ENCODE measurements at regions not wholly inside any gene's neighbourhood (a gene's known extent, or its start where the extent isn't known, plus 50 kb on each side); places are given as distances from the start of the nearest gene placed in this dataset.

DNA sequence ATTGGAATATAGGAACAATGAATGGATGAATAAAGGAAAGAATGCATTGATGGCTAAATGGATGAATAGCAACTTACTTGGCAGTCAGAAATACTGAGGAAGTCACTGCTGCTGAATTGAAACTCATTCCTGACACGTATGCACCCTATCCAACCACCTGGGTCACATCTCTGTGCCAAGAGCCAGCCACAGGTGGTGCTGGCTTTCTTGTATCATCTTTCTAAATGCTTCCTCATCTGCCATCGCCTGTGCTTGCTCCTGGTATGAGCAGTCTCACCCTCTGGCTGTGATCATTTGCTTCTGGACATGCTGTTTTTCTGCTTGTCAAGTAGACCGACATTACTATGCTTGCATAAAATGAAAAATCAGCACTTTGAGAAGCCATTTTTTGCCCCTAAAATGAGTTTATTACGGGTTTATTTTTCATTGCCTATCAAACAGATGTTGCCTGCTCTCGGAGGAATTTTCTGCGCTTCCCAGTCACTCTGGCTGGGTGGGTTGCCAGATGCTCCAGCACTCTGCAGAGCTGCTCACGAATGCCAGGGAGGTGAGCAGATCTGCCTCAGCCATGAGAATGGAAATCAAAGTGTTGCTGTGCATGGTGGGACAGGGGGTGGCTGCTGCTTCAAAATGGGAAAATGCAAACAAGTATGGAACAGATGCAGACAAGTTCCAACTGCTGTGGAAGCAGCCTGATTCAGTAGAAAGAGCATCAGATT lies 1349.6 kb upstream of the CDH8 start:
- TF ChIP-seq, protein P1, sequence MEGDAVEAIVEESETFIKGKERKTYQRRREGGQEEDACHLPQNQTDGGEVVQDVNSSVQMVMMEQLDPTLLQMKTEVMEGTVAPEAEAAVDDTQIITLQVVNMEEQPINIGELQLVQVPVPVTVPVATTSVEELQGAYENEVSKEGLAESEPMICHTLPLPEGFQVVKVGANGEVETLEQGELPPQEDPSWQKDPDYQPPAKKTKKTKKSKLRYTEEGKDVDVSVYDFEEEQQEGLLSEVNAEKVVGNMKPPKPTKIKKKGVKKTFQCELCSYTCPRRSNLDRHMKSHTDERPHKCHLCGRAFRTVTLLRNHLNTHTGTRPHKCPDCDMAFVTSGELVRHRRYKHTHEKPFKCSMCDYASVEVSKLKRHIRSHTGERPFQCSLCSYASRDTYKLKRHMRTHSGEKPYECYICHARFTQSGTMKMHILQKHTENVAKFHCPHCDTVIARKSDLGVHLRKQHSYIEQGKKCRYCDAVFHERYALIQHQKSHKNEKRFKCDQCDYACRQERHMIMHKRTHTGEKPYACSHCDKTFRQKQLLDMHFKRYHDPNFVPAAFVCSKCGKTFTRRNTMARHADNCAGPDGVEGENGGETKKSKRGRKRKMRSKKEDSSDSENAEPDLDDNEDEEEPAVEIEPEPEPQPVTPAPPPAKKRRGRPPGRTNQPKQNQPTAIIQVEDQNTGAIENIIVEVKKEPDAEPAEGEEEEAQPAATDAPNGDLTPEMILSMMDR (IDR thresholded peaks at IDR 0.05; ENCODE audit: poor library complexity), result no peak
- TF ChIP-seq EZH2 (IDR thresholded peaks at IDR 0.05; ENCODE audit: borderline replicate concordance) (no peak), EZH2phosphoT487 (IDR thresholded peaks at IDR 0.05; ENCODE audit: low read depth, severe bottlenecking, unreplicated experiment) (no peak)
- Histone ChIP-seq H3K27me3 (no peaks in the 10 kb centered on the region), H4K20me1 (ENCODE audit: insufficient read depth, poor library complexity, severe bottlenecking) (no peaks in the 10 kb centered on the region), H3K36me3 (replicated peaks; ENCODE audit: insufficient read depth, low read depth) (no peaks in the 10 kb centered on the region), H3K4me3 (no peak overlapping the region), H3K4me1 (ENCODE audit: insufficient read depth) (no peaks in the 10 kb centered on the region), H3K79me2 (no peaks in the 10 kb centered on the region), H3K4me2 (no peak overlapping the region), H3K9me3 (ENCODE audit: low read depth) (no peaks in the 10 kb centered on the region), H2AFZ (no peak overlapping the region), H3K27ac (no peak overlapping the region), H3K9me2 (replicated peaks; ENCODE audit: insufficient read depth) (no peaks in the 10 kb centered on the region)
- no peak for DNase-seq (ENCODE audit: low spot score)
- WGBS (ENCODE audit: low lambda C conversion rate, missing lambda C conversion rate), result 73% methylated on average over 7 of the region's 7 CpGs

DNA sequence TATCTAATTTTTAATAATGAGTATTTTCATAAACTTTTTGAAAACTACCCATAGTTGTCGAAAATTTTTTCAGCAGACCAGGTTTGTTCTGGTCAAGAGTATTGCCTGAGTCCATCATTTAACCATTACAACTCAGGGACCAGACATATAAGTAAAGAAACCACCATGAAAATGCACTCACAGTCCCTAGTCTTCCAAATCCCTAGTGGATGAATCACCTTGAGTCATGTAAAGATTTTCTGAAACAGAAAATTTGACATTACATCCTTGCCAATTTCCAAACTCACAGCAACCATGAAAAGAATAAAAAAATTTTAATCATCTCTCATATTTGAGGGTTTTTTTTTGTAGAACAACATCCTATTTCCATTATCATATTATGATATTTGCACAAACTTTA lies 1337.5 kb upstream of the CDH8 start:
- Histone ChIP-seq H3K4me3 (no peak overlapping the region), H3K4me1 (ENCODE audit: insufficient read depth) (peaks cover 8% of the 10 kb centered on the region), H3K4me2 (no peak overlapping the region), H3K27ac (no peak overlapping the region), H3K79me2 (no peaks in the 10 kb centered on the region), H3K9me2 (replicated peaks; ENCODE audit: insufficient read depth) (no peaks in the 10 kb centered on the region), H4K20me1 (ENCODE audit: insufficient read depth, poor library complexity, severe bottlenecking) (no peaks in the 10 kb centered on the region), H3K36me3 (replicated peaks; ENCODE audit: insufficient read depth, low read depth) (no peaks in the 10 kb centered on the region), H2AFZ (no peak overlapping the region), H3K9me3 (ENCODE audit: low read depth) (no peaks in the 10 kb centered on the region), H3K27me3 (no peaks in the 10 kb centered on the region)
- WGBS (ENCODE audit: low lambda C conversion rate, missing lambda C conversion rate), result 82% methylated on average over 1 of the region's 1 CpG
- no peak for DNase-seq (ENCODE audit: low spot score)
- TF ChIP-seq EZH2 (IDR thresholded peaks at IDR 0.05; ENCODE audit: borderline replicate concordance) (no peak), EZH2phosphoT487 (IDR thresholded peaks at IDR 0.05; ENCODE audit: low read depth, severe bottlenecking, unreplicated experiment) (no peak)
- TF ChIP-seq, protein P1 (IDR thresholded peaks at IDR 0.05; ENCODE audit: poor library complexity), result no peak

DNA sequence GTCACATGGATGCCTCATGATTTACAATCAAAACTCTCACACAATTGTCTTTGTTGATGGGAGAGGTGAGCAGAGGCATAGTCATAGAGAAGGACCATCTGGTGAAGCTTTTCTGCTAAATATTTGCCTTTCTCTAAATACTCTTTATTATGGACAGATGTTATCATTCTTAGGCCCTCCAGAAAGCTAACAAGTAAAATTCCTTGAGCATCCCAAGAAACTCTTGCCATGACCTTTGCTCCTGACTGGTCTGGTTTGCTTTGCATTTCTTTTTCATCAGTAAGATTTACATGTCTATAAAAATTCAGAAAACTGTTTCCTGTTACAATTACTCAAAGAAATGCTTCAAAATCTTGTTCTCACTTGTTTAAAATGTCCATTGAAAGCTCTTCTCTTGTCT lies 1336.6 kb upstream of the CDH8 start:
- no peak for DNase-seq (ENCODE audit: low spot score)
- H3K36me3 ChIP-seq (replicated peaks; ENCODE audit: insufficient read depth, low read depth), result no peaks in the 10 kb centered on the region
- H3K4me1 ChIP-seq (ENCODE audit: insufficient read depth), result peaks cover 8% of the 10 kb centered on the region
- no peak overlapping the region for H2AFZ ChIP-seq
- H3K27me3 ChIP-seq, result no peaks in the 10 kb centered on the region
- no peaks in the 10 kb centered on the region for H3K9me3 ChIP-seq (ENCODE audit: low read depth)
- TF ChIP-seq, protein P1 (IDR thresholded peaks at IDR 0.05; ENCODE audit: poor library complexity), result no peak
- no peak for TF ChIP-seq EZH2phosphoT487 (IDR thresholded peaks at IDR 0.05; ENCODE audit: low read depth, severe bottlenecking, unreplicated experiment)
- TF ChIP-seq EZH2 (IDR thresholded peaks at IDR 0.05; ENCODE audit: borderline replicate concordance), result no peak
- H3K4me3 ChIP-seq, result no peak overlapping the region
- H3K79me2 ChIP-seq, result no peaks in the 10 kb centered on the region
- no peaks in the 10 kb centered on the region for H3K9me2 ChIP-seq (replicated peaks; ENCODE audit: insufficient read depth)
- H4K20me1 ChIP-seq (ENCODE audit: insufficient read depth, poor library complexity, severe bottlenecking), result no peaks in the 10 kb centered on the region
- no peak overlapping the region for H3K27ac ChIP-seq
- peak overlapping the region; percentile 36 for H3K4me2 ChIP-seq
